Vagina (tissue), 2 donors: ENCODE measurements at regions not wholly inside any gene's neighbourhood (a gene's known extent, or its start where the extent isn't known, plus 50 kb on each side); places are given as distances from the start of the nearest gene placed in this dataset.
"Not testable (repeated sequence)": the region's sequence is repeated elsewhere in the genome, so short reads cannot be mapped to it uniquely, and the experiment has no call there.

Source experiments
- DNase-seq, 2 donors: peaks; one replicate each; pipeline ENCODE4 v3.0.0-alpha.2; 2017; ENCODE audit errors: extremely low spot score in 2 of 2
- H3K27ac ChIP-seq: fragments of 200-600 bp; sonication (generic); one replicate; pipeline ENCODE4 v1.5.1; 2019
- H3K27me3 ChIP-seq: fragments of 200-600 bp; sonication (generic); one replicate; pipeline ENCODE4 v1.5.1; 2019
- H3K36me3 ChIP-seq, 2 donors: fragments of 200-600 bp; sonication (generic); one replicate each; pipeline ENCODE4 v1.5.1; 2017 to 2019
- H3K4me1 ChIP-seq: fragments of 200-600 bp; sonication (generic); one replicate; pipeline ENCODE4 v1.5.1; 2019
- H3K4me3 ChIP-seq, 2 donors: fragments of 200-600 bp; sonication (generic); 1 replicate in 1 of 2; 2 replicates in 1 of 2; pipeline ENCODE4 v1.5.1; 2016 to 2019
- H3K9me3 ChIP-seq: fragments of 200-600 bp; sonication (generic); one replicate; pipeline ENCODE4 v1.5.1; 2019
- CTCF ChIP-seq, 3 experiments: fragments of 450-650 bp in 2 of 3; fragments of 200-600 bp in 1 of 3; sonication (generic) in 1 of 3; IDR thresholded peaks; one replicate each; pipeline ENCODE4 v1.5.1; 2017 to 2019; ENCODE audit warnings: antibody characterized with exemption in 3 of 3, mild to moderate bottlenecking in 2 of 3, moderate library complexity in 2 of 3
- POLR2A ChIP-seq, 2 donors: fragments of 450-650 bp; IDR thresholded peaks; one replicate each; pipeline ENCODE4 v1.6.1; 2017; ENCODE audit warnings: antibody characterized with exemption in 2 of 2, mild to moderate bottlenecking in 2 of 2, moderate library complexity in 2 of 2
- POLR2AphosphoS5 ChIP-seq, 2 donors: sonication (generic); formaldehyde crosslinking; IDR thresholded peaks; one replicate each; pipeline ENCODE4 v1.9.0; 2017; ENCODE audit warnings: antibody characterized with exemption in 2 of 2, mild to moderate bottlenecking in 2 of 2, low read depth in 1 of 2; ENCODE audit not compliant: insufficient read depth in 1 of 2
- intact Hi-C: fragments of 100-400 bp; cut with DNase I; formaldehyde crosslinking; loops from one replicate; pipeline ENCODE4 v1.15.1; 2023

- TF ChIP-seq CTCF (IDR thresholded peaks at IDR 0.05) (no peak), POLR2A (IDR thresholded peaks at IDR 0.05) (no peak), POLR2AphosphoS5 (IDR thresholded peaks at IDR 0.05; ENCODE audit: insufficient read depth in 1 of 2, low read depth in 1 of 2) (no peak)
- intact Hi-C loops: no loop called here
- Histone ChIP-seq H3K4me1 (no peaks in the 10 kb centered on the region), H3K4me3 (no peak overlapping the region), H3K27me3 (no peaks in the 10 kb centered on the region), H3K9me3 (no peaks in the 10 kb centered on the region), H3K27ac (no peak overlapping the region), H3K36me3 (no peaks in the 10 kb centered on the region)
- DNase-seq: no peak
These were observed 843.8 kb upstream of the SPRY2 start for GRCh38 chr13:81184556-81185265.

GRCh38 chr13:81172603-81173002, 831.7 kb upstream of the SPRY2 start:
- Histone ChIP-seq H3K4me3 (no peak overlapping the region), H3K9me3 (no peaks in the 10 kb centered on the region), H3K27me3 (no peaks in the 10 kb centered on the region), H3K27ac (no peak overlapping the region), H3K36me3 (no peaks in the 10 kb centered on the region), H3K4me1 (no peaks in the 10 kb centered on the region)
- TF ChIP-seq POLR2A (IDR thresholded peaks at IDR 0.05) (no peak), POLR2AphosphoS5 (IDR thresholded peaks at IDR 0.05; ENCODE audit: insufficient read depth in 1 of 2, low read depth in 1 of 2) (no peak), CTCF (IDR thresholded peaks at IDR 0.05) (no peak)
- intact Hi-C loops: no loop called here
- DNase-seq: no peak

GRCh38 chr13:81171065-81171647, 830.2 kb upstream of the SPRY2 start:
- intact Hi-C loops: no loop called here
- Histone ChIP-seq H3K27ac (no peak overlapping the region), H3K4me3 (no peak overlapping the region), H3K9me3 (no peaks in the 10 kb centered on the region), H3K36me3 (no peaks in the 10 kb centered on the region), H3K4me1 (no peaks in the 10 kb centered on the region), H3K27me3 (no peaks in the 10 kb centered on the region)
- no peak for DNase-seq
- no peak for TF ChIP-seq CTCF (IDR thresholded peaks at IDR 0.05)
- TF ChIP-seq POLR2AphosphoS5 (IDR thresholded peaks at IDR 0.05; ENCODE audit: insufficient read depth in 1 of 2, low read depth in 1 of 2): no peak
- no peak for TF ChIP-seq POLR2A (IDR thresholded peaks at IDR 0.05)

GRCh38 chr13:81163823-81164222, 822.9 kb upstream of the SPRY2 start:
- H3K36me3 ChIP-seq, H3K4me1 ChIP-seq, intact Hi-C loops, H3K27ac ChIP-seq, H3K9me3 ChIP-seq, H3K27me3 ChIP-seq, DNase-seq, H3K4me3 ChIP-seq: not testable (repeated sequence)

- no peak overlapping the region for H3K4me3 ChIP-seq
- H3K4me1 ChIP-seq: no peaks in the 10 kb centered on the region
- no peak for DNase-seq
- no peak for TF ChIP-seq POLR2A (IDR thresholded peaks at IDR 0.05)
- TF ChIP-seq CTCF (IDR thresholded peaks at IDR 0.05): no peak
- no peak for TF ChIP-seq POLR2AphosphoS5 (IDR thresholded peaks at IDR 0.05; ENCODE audit: insufficient read depth in 1 of 2, low read depth in 1 of 2)
- no peaks in the 10 kb centered on the region for H3K36me3 ChIP-seq
- H3K9me3 ChIP-seq: no peaks in the 10 kb centered on the region
- no peaks in the 10 kb centered on the region for H3K27me3 ChIP-seq
- no peak overlapping the region for H3K27ac ChIP-seq
- intact Hi-C loops: no loop called here
These were observed 812.6 kb upstream of the SPRY2 start for GRCh38 chr13:81153478-81153877.
